GM12878 (cell line): ENCODE measurements at regions not wholly inside any gene's neighbourhood (a gene's known extent, or its start where the extent isn't known, plus 50 kb on each side); places are given as distances from the start of the nearest gene placed in this dataset.

Experiments
- ATAC-seq: fragments of 200-7000 bp; cut with Tn5 transposase; 3 replicates; pipeline ENCODE4 v1.9.1; 2020; ENCODE audit warnings: mild to moderate bottlenecking, moderate library complexity
- BruUV-seq: library from RNA; stranded (reverse); fragments of 400-500 nt; replicated peaks from 2 replicates; lab custom pipeline; 2021; lab: Mats Ljungman, UMichigan
- CTCF ChIA-PET: fragments of 300-600 bp; sonication (Branson Sonifier 250); formaldehyde crosslinking; extraction: SDS; loops from one replicate; lab custom pipeline; 2021; ENCODE audit warnings: inconsistent platforms; lab: Yijun Ruan, JAX
- POLR2A ChIA-PET: fragments of 350-600 bp; formaldehyde crosslinking; extraction: SDS; loops from one replicate; lab custom pipeline; 2021; ENCODE audit warnings: inconsistent platforms; lab: Charles Lee
- RAD21 ChIA-PET: fragments of 300-600 bp; sonication (Branson Sonifier 250); formaldehyde crosslinking; loops from one replicate; lab custom pipeline; 2023; ENCODE audit warnings: antibody characterized with exemption; ENCODE audit not compliant: unreplicated experiment; lab: Charles Lee
- SMC1A ChIA-PET: fragments of 300-600 bp; sonication (Branson Sonifier 250); formaldehyde crosslinking; loops from one replicate; lab custom pipeline; 2023; ENCODE audit not compliant: unreplicated experiment, uncharacterized antibody; lab: Charles Lee
- DNase-seq: peaks from one replicate; pipeline ENCODE4 v3.0.0-alpha.2; 2011; ENCODE audit warnings: low read depth, low spot score
- FAIRE-seq: peaks from 3 replicates; lab custom pipeline; 2011; peaks lifted over from hg19 to GRCh38; lab: Jason Lieb, UNC
- H2AFZ ChIP-seq: 2 replicates; pipeline ENCODE4 v1.6.0; 2011; ENCODE audit warnings: low read depth, low read length, control low read depth; ENCODE audit not compliant: control insufficient read depth
- H3K27ac ChIP-seq: 2 replicates; pipeline ENCODE4 v1.5.1; 2011; ENCODE audit warnings: control low read depth; ENCODE audit not compliant: control insufficient read depth, insufficient read depth
- H3K27me3 ChIP-seq, 2 experiments: replicated peaks in 1 of 2; 2 replicates each; pipeline versions ENCODE4 v1.6.0 to v1.6.1; 2011; ENCODE audit warnings: low read length in 1 of 2; ENCODE audit not compliant: control insufficient read depth in 2 of 2, insufficient read depth in 2 of 2
- H3K36me3 ChIP-seq, 2 experiments: 2 replicates each; pipeline ENCODE4 v1.5.1; 2011; ENCODE audit warnings: low read length in 1 of 2; ENCODE audit not compliant: control insufficient read depth in 2 of 2, insufficient read depth in 2 of 2
- H3K4me1 ChIP-seq: 2 replicates; pipeline ENCODE4 v1.6.1; 2011; ENCODE audit warnings: mild to moderate bottlenecking, low read length, moderate library complexity, mixed read lengths; ENCODE audit not compliant: control insufficient read depth, insufficient read depth
- H3K4me2 ChIP-seq: 2 replicates; pipeline ENCODE4 v1.6.0; 2011; ENCODE audit warnings: control low read depth; ENCODE audit not compliant: control insufficient read depth, insufficient read depth
- H3K4me3 ChIP-seq: fragments of 200-600 bp; sonication (generic); 2 replicates; pipeline ENCODE4 v1.5.1; 2016
- H3K79me2 ChIP-seq: 2 replicates; pipeline ENCODE4 v1.6.0; 2011; ENCODE audit warnings: low read length; ENCODE audit not compliant: control insufficient read depth, insufficient read depth
- H3K9ac ChIP-seq: 2 replicates; pipeline ENCODE4 v1.8.0; 2011; ENCODE audit warnings: low read length, control low read depth, mixed read lengths; ENCODE audit not compliant: control insufficient read depth, insufficient read depth
- H3K9me3 ChIP-seq: replicated peaks from 3 replicates; pipeline ENCODE4 v1.5.1; 2011; ENCODE audit warnings: mild to moderate bottlenecking, low read length; ENCODE audit not compliant: control insufficient read depth, insufficient read depth
- H4K20me1 ChIP-seq: 2 replicates; pipeline ENCODE4 v1.6.0; 2011; ENCODE audit not compliant: control insufficient read depth, insufficient read depth
- BHLHE40 ChIP-seq, 2 experiments: fragments of 450-650 bp in 1 of 2; IDR thresholded peaks; 2 replicates each; pipeline ENCODE4 v1.6.1; 2011 to 2017; ENCODE audit warnings: low read depth in 2 of 2, borderline replicate concordance in 1 of 2, improper control_type of control experiment in 1 of 2, low read length in 1 of 2, mild to moderate bottlenecking in 1 of 2
- BMI1 ChIP-seq: fragments of 450-650 bp; IDR thresholded peaks from 2 replicates; pipeline ENCODE4 v1.6.1; 2016; ENCODE audit warnings: mild to moderate bottlenecking, moderate library complexity, borderline replicate concordance
- CHD1 ChIP-seq: IDR thresholded peaks from 2 replicates; pipeline ENCODE4 v1.6.1; 2012; ENCODE audit warnings: low read depth, low read length, improper control_type of control experiment
- EGR1 ChIP-seq, 2 experiments: IDR thresholded peaks; 1 replicate in 1 of 2; 2 replicates in 1 of 2; pipeline ENCODE4 v1.6.1; 2011 to 2012; ENCODE audit warnings: low read depth in 2 of 2, low read length in 2 of 2, borderline replicate concordance in 1 of 2, mild to moderate bottlenecking in 1 of 2, moderate library complexity in 1 of 2
- EP300 ChIP-seq, 2 experiments: fragments of 150-350 bp in 1 of 2; IDR thresholded peaks; 2 replicates each; pipeline ENCODE4 v1.6.1; 2011 to 2012; ENCODE audit warnings: low read depth in 2 of 2, low read length in 2 of 2, borderline replicate concordance in 1 of 2, improper control_type of control experiment in 1 of 2, inconsistent platforms in 1 of 2; ENCODE audit not compliant: control insufficient read depth in 1 of 2
- HCFC1 ChIP-seq: fragments of 150-350 bp; IDR thresholded peaks from 2 replicates; pipeline ENCODE4 v1.6.1; 2014; ENCODE audit warnings: low read length
- HDAC2 ChIP-seq: fragments of 200-600 bp; sonication (generic); IDR thresholded peaks from 2 replicates; pipeline ENCODE4 v1.6.1; 2017
- IKZF2 ChIP-seq, 2 experiments: fragments of 450-650 bp; IDR thresholded peaks; 2 replicates each; pipeline ENCODE4 v1.6.1; 2017; ENCODE audit warnings: mild to moderate bottlenecking in 2 of 2, moderate library complexity in 2 of 2
- MYC ChIP-seq: IDR thresholded peaks from 2 replicates; pipeline ENCODE4 v1.6.1; 2011; ENCODE audit warnings: mild to moderate bottlenecking, low read length, moderate library complexity, inconsistent platforms; ENCODE audit not compliant: insufficient read depth, insufficient replicate concordance, insufficient read length, severe bottlenecking
- RB1 ChIP-seq: fragments of 450-650 bp; formaldehyde crosslinking; IDR thresholded peaks from 2 replicates; pipeline ENCODE4 v1.6.1; 2017; ENCODE audit warnings: mild to moderate bottlenecking, borderline replicate concordance
- RUNX3 ChIP-seq: IDR thresholded peaks from 2 replicates; pipeline ENCODE4 v1.6.1; 2012; ENCODE audit warnings: low read length, inconsistent platforms
- SMC3 ChIP-seq: IDR thresholded peaks from 2 replicates; pipeline ENCODE4 v1.6.1; 2011; ENCODE audit warnings: low read length, improper control_type of control experiment, borderline replicate concordance
- SREBF2 ChIP-seq: IDR thresholded peaks from 2 replicates; pipeline ENCODE4 v1.6.1; 2012; ENCODE audit warnings: mild to moderate bottlenecking, low read length
- SRF ChIP-seq, 2 experiments: IDR thresholded peaks; 2 replicates each; pipeline ENCODE4 v1.6.1; 2011; ENCODE audit warnings: low read depth in 2 of 2, low read length in 2 of 2, mild to moderate bottlenecking in 1 of 2, moderate library complexity in 1 of 2
- ZNF384 ChIP-seq: IDR thresholded peaks from 2 replicates; pipeline ENCODE4 v1.6.1; 2012; ENCODE audit warnings: low read depth, mild to moderate bottlenecking, low read length, improper control_type of control experiment, borderline replicate concordance
- WGBS: methylation state at CpG from one replicate; pipeline ENCODE4 v1.1.6; 2016; ENCODE audit warnings: low lambda C conversion rate; ENCODE audit not compliant: insufficient replicate concordance, insufficient coverage; ENCODE audit errors: missing lambda C conversion rate; 5-methylcytosine and 5-hydroxymethylcytosine counted together
- in situ Hi-C: fragments of 300-500 bp; cut with MboI; formaldehyde crosslinking; loops from 9 replicates; pipeline ENCODE4 v1.14.3; 2018; ENCODE audit warnings: mixed read lengths
- intact Hi-C: fragments of 100-400 bp; cut with micrococcal nuclease; formaldehyde crosslinking; loops from one replicate; pipeline ENCODE4 v1.14.2; 2022; ENCODE audit not compliant: unreplicated experiment
- TF ChIP-seq, protein P1 (sequence below): fragments of 450-650 bp; IDR thresholded peaks from 2 replicates; pipeline ENCODE4 v1.6.1; 2017; ENCODE audit warnings: low read depth, mild to moderate bottlenecking, moderate library complexity
- TF ChIP-seq, protein P2 (sequence below): IDR thresholded peaks from 2 replicates; pipeline ENCODE4 v1.6.1; 2011; ENCODE audit warnings: mild to moderate bottlenecking, low read depth, low read length, moderate library complexity; ENCODE audit not compliant: insufficient replicate concordance
- TF ChIP-seq, protein P3 (sequence below): IDR thresholded peaks from 2 replicates; pipeline ENCODE4 v1.6.1; 2012; ENCODE audit warnings: low read depth, low read length, improper control_type of control experiment
- TF ChIP-seq, protein P4 (sequence below): fragments of 450-650 bp; IDR thresholded peaks from 2 replicates; pipeline ENCODE4 v1.6.1; 2016; ENCODE audit warnings: mild to moderate bottlenecking

DNA sequence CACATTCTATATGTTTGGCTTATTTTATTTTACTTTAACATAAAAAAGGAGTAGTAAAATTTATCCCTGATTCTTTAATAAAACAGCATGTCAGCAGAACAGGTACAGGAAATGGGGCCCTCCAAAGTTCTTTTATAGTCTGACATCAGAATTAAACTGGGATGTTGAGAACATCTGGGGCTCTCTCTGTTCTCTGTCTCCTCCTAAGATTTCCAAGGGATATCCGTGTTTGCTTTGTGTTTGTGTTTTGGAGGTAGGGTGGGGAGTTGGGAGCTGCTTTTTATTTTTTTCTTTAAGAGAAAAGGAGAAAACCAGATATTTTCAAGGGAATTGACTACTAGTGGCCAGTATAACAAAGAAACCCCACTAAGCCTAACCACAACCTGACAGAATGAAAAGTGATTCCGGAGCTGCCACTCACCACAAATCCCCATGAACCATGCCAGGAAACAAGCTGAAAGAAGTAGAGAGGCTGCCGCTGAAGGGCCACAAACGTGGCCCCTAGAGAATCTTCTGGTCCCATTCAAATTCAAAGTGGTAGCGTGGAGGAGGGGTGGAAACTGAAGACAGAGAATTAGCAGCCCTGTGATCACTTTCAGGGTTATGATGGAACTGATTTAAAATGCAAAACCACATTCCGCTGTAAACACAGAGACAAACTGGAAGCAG is 369.6 kb upstream of the ADGRL2 start:
- RAD21 ChIA-PET = no interaction called here
- intact Hi-C loops = loop anchor here (5.0 kb wide), 1 partner anchor 116 kb away; no protein-coding TSS in a partner anchor
- Histone ChIP-seq H4K20me1 (no peaks in the 10 kb centered on the region), H3K9ac (no peak overlapping the region), H3K4me3 (no peak overlapping the region), H3K27ac (no peak overlapping the region), H3K4me2 (no peak overlapping the region), H3K4me1 (no peaks in the 10 kb centered on the region), H3K9me3 (no peaks in the 10 kb centered on the region), H2AFZ (no peak overlapping the region), H3K36me3 (no peaks in the 10 kb centered on the region), H3K79me2 (no peaks in the 10 kb centered on the region), H3K27me3 (no peaks in the 10 kb centered on the region; a peak in 1 of 4 replicates)
- DNase-seq = peak; percentile 12
- peak; percentile 49; the same call in 2 of the 3 replicates for ATAC-seq
- SMC1A ChIA-PET = no interaction called here
- no TSS peak for BruUV-seq
- WGBS = 15% methylated on average over 6 of the region's 6 CpGs
- FAIRE-seq = no peak
- TF ChIP-seq, protein P1, sequence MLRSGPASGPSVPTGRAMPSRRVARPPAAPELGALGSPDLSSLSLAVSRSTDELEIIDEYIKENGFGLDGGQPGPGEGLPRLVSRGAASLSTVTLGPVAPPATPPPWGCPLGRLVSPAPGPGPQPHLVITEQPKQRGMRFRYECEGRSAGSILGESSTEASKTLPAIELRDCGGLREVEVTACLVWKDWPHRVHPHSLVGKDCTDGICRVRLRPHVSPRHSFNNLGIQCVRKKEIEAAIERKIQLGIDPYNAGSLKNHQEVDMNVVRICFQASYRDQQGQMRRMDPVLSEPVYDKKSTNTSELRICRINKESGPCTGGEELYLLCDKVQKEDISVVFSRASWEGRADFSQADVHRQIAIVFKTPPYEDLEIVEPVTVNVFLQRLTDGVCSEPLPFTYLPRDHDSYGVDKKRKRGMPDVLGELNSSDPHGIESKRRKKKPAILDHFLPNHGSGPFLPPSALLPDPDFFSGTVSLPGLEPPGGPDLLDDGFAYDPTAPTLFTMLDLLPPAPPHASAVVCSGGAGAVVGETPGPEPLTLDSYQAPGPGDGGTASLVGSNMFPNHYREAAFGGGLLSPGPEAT = no peak
- TF ChIP-seq HCFC1 (no peak), MYC (no peak), SREBF2 (no peak), RUNX3 (peak; percentile 54), SMC3 (no peak), SRF (IDR thresholded peaks at IDR 0.05; ENCODE audit: low read depth in 2 of 2, low read length in 2 of 2) (no peak), BMI1 (no peak), EP300 (IDR thresholded peaks at IDR 0.05; ENCODE audit: borderline replicate concordance in 1 of 2, control insufficient read depth in 1 of 2, low read depth in 2 of 2, low read length in 2 of 2) (no peak), BHLHE40 (IDR thresholded peaks at IDR 0.05; ENCODE audit: borderline replicate concordance in 1 of 2, low read depth in 2 of 2, low read length in 1 of 2) (no peak), EGR1 (IDR thresholded peaks at IDR 0.05; ENCODE audit: borderline replicate concordance in 1 of 2, low read depth in 2 of 2, low read length in 2 of 2) (no peak), HDAC2 (no peak), ZNF384 (no peak), RB1 (no peak), IKZF2 (IDR thresholded peaks at IDR 0.05) (peak in 1 of 2 experiments; percentile 23; a peak in 1 of 4 replicates), CHD1 (no peak)
- TF ChIP-seq, protein P2, sequence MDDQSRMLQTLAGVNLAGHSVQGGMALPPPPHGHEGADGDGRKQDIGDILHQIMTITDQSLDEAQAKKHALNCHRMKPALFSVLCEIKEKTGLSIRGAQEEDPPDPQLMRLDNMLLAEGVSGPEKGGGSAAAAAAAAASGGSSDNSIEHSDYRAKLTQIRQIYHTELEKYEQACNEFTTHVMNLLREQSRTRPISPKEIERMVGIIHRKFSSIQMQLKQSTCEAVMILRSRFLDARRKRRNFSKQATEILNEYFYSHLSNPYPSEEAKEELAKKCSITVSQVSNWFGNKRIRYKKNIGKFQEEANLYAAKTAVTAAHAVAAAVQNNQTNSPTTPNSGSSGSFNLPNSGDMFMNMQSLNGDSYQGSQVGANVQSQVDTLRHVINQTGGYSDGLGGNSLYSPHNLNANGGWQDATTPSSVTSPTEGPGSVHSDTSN = peak; percentile 41
- TF ChIP-seq, protein P3, sequence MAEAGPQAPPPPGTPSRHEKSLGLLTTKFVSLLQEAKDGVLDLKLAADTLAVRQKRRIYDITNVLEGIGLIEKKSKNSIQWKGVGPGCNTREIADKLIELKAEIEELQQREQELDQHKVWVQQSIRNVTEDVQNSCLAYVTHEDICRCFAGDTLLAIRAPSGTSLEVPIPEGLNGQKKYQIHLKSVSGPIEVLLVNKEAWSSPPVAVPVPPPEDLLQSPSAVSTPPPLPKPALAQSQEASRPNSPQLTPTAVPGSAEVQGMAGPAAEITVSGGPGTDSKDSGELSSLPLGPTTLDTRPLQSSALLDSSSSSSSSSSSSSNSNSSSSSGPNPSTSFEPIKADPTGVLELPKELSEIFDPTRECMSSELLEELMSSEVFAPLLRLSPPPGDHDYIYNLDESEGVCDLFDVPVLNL = no peak
- TF ChIP-seq, protein P4, sequence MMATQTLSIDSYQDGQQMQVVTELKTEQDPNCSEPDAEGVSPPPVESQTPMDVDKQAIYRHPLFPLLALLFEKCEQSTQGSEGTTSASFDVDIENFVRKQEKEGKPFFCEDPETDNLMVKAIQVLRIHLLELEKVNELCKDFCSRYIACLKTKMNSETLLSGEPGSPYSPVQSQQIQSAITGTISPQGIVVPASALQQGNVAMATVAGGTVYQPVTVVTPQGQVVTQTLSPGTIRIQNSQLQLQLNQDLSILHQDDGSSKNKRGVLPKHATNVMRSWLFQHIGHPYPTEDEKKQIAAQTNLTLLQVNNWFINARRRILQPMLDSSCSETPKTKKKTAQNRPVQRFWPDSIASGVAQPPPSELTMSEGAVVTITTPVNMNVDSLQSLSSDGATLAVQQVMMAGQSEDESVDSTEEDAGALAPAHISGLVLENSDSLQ = peak; percentile 60
- in situ Hi-C loops = no loop called here
- CTCF ChIA-PET = no interaction called here
- POLR2A ChIA-PET = no interaction called here
